ENCODE measurements at regions not wholly inside any gene's neighbourhood (a gene's known extent, or its start where the extent isn't known, plus 50 kb on each side); places are given as distances from the start of the nearest gene placed in this dataset.

- no peaks in the 10 kb centered on the region for H3K36me3 ChIP-seq
- DNase-seq, result no peak
- WGBS, 2 donors, result 24 to 26% methylated on average over 1 of the region's 1 CpG
- no peak overlapping the region for H3K4me3 ChIP-seq
- no peaks in the 10 kb centered on the region for H3K4me1 ChIP-seq
- no peak for ATAC-seq (ENCODE audit: low FRiP score in 2 of 2)
- no peak overlapping the region for H3K27ac ChIP-seq
- H3K27me3 ChIP-seq, result no peaks in the 10 kb centered on the region
- TF ChIP-seq EP300 (IDR thresholded peaks at IDR 0.05), result no peak
- no peak for TF ChIP-seq CTCF (IDR thresholded peaks at IDR 0.05)
- TF ChIP-seq POLR2A (IDR thresholded peaks at IDR 0.05), result no peak
- no peak for TF ChIP-seq POLR2AphosphoS5 (IDR thresholded peaks at IDR 0.05)
- no peaks in the 10 kb centered on the region for H3K9me3 ChIP-seq
Measured at GRCh38 chr13:81058916-81059290, 718.0 kb upstream of the SPRY2 start.

GRCh38 chr13:81058211-81058915 is 717.4 kb upstream of the SPRY2 start:
- Histone ChIP-seq H3K27ac (no peak overlapping the region), H3K36me3 (no peaks in the 10 kb centered on the region), H3K9me3 (no peaks in the 10 kb centered on the region), H3K4me1 (no peaks in the 10 kb centered on the region), H3K27me3 (no peaks in the 10 kb centered on the region), H3K4me3 (no peak overlapping the region)
- TF ChIP-seq POLR2AphosphoS5 (IDR thresholded peaks at IDR 0.05) (no peak), EP300 (IDR thresholded peaks at IDR 0.05) (no peak), CTCF (IDR thresholded peaks at IDR 0.05) (no peak), POLR2A (IDR thresholded peaks at IDR 0.05) (no peak)
- DNase-seq (no peak), ATAC-seq (ENCODE audit: low FRiP score in 2 of 2) (no peak)
- WGBS, 2 donors, result 47 to 61% methylated on average over 3 of the region's 3 CpGs

- no peak for ATAC-seq (ENCODE audit: low FRiP score in 2 of 2)
- no peak overlapping the region for H3K27ac ChIP-seq
- H3K4me3 ChIP-seq, result no peak overlapping the region
- no peak for DNase-seq
- H3K27me3 ChIP-seq, result no peaks in the 10 kb centered on the region
- no peaks in the 10 kb centered on the region for H3K4me1 ChIP-seq
- no peaks in the 10 kb centered on the region for H3K9me3 ChIP-seq
- no peaks in the 10 kb centered on the region for H3K36me3 ChIP-seq
- TF ChIP-seq POLR2AphosphoS5 (IDR thresholded peaks at IDR 0.05) (no peak), EP300 (IDR thresholded peaks at IDR 0.05) (no peak), POLR2A (IDR thresholded peaks at IDR 0.05) (no peak), CTCF (IDR thresholded peaks at IDR 0.05) (no peak)
Measured at GRCh38 chr13:81051873-81052272, 710.9 kb upstream of the SPRY2 start.

- TF ChIP-seq EP300 (IDR thresholded peaks at IDR 0.05), result no peak
- TF ChIP-seq CTCF (IDR thresholded peaks at IDR 0.05), result no peak
- no peak for TF ChIP-seq POLR2A (IDR thresholded peaks at IDR 0.05)
- no peak for TF ChIP-seq POLR2AphosphoS5 (IDR thresholded peaks at IDR 0.05)
- H3K27me3 ChIP-seq, result no peaks in the 10 kb centered on the region
- H3K27ac ChIP-seq, result no peak overlapping the region
- no peaks in the 10 kb centered on the region for H3K9me3 ChIP-seq
- H3K4me1 ChIP-seq, result no peaks in the 10 kb centered on the region
- DNase-seq (no peak), ATAC-seq (ENCODE audit: low FRiP score in 2 of 2) (no peak)
- H3K4me3 ChIP-seq, result no peak overlapping the region
- 68 to 81% methylated on average over 6 to 7 of the region's 7 CpGs for WGBS, 2 donors
- no peaks in the 10 kb centered on the region for H3K36me3 ChIP-seq
Measured at GRCh38 chr13:81048026-81048461, 707.1 kb upstream of the SPRY2 start.

GRCh38 chr13:81041761-81042160 is 700.8 kb upstream of the SPRY2 start:
- no peak overlapping the region for H3K4me3 ChIP-seq
- H3K9me3 ChIP-seq, result no peaks in the 10 kb centered on the region
- DNase-seq (no peak), ATAC-seq (ENCODE audit: low FRiP score in 2 of 2) (no peak)
- 58 to 62% methylated on average over 1 of the region's 1 CpG for WGBS, 2 donors
- H3K27ac ChIP-seq, result no peak overlapping the region
- H3K27me3 ChIP-seq, result no peaks in the 10 kb centered on the region
- TF ChIP-seq EP300 (IDR thresholded peaks at IDR 0.05) (no peak), POLR2AphosphoS5 (IDR thresholded peaks at IDR 0.05) (no peak), CTCF (IDR thresholded peaks at IDR 0.05) (no peak), POLR2A (IDR thresholded peaks at IDR 0.05) (no peak)
- no peaks in the 10 kb centered on the region for H3K4me1 ChIP-seq
- H3K36me3 ChIP-seq, result no peaks in the 10 kb centered on the region

Data from upper lobe of left lung (tissue), 6 donors.